ENCODE measurements at regions not wholly inside any gene's neighbourhood (a gene's known extent, or its start where the extent isn't known, plus 50 kb on each side); places are given as distances from the start of the nearest gene placed in this dataset.

DNA sequence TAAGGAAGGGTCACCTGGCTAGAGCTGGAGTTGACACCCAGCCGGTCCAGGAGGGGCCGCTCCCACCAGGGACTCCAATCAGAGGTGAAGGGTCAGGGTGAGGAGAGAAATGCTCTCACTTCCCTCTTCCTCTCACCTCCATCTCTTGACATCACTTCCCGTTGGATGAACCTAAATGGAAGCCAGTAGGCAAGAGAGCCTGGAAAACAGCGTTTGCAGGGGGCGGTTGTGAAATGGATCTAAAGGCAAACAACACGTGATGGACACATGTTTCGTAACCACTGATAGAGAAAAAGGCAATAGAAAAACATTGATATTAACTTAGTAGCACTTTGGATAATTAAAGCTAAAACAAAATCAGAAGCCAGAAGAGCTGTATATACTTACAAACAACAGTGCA lies 105.6 kb upstream of the FOXA2 start:
- no peak for TF ChIP-seq POLR2AphosphoS5 (IDR thresholded peaks at IDR 0.05; ENCODE audit: low read depth, low read length)
- TF ChIP-seq POLR2A (IDR thresholded peaks at IDR 0.05; ENCODE audit: low read depth, low read length): no peak

All from GM12892 (cell line).